KBM-7 (cell line): ENCODE measurements at regions not wholly inside any gene's neighbourhood (a gene's known extent, or its start where the extent isn't known, plus 50 kb on each side); places are given as distances from the start of the nearest gene placed in this dataset.
A peak's percentile ranks its signal among the peaks of the same experiment; 100 is the strongest.

Experiments
- DNase-seq: peaks from one replicate; pipeline ENCODE4 v3.0.0-alpha.2; 2015
- in situ Hi-C: fragments of 300-500 bp; cut with MboI; formaldehyde crosslinking; loops from 2 replicates; pipeline ENCODE4 v1.14.3; 2020; ENCODE audit warnings: low sequenced_read_pairs, low pct_unique_long_range_greater_than_20kb, mixed read lengths

- in situ Hi-C loops, result no loop called here
These were observed 346.9 kb downstream of the BCOR start for GRCh38 chrX:39750848-39751247.

GRCh38 chrX:39752815-39753214 lies 344.9 kb downstream of the BCOR start:
- in situ Hi-C loops, result no loop called here
- no peak for DNase-seq

More at GRCh38 chrX:39750848-39751247, 346.9 kb downstream of the BCOR start:
- no peak for DNase-seq

DNA sequence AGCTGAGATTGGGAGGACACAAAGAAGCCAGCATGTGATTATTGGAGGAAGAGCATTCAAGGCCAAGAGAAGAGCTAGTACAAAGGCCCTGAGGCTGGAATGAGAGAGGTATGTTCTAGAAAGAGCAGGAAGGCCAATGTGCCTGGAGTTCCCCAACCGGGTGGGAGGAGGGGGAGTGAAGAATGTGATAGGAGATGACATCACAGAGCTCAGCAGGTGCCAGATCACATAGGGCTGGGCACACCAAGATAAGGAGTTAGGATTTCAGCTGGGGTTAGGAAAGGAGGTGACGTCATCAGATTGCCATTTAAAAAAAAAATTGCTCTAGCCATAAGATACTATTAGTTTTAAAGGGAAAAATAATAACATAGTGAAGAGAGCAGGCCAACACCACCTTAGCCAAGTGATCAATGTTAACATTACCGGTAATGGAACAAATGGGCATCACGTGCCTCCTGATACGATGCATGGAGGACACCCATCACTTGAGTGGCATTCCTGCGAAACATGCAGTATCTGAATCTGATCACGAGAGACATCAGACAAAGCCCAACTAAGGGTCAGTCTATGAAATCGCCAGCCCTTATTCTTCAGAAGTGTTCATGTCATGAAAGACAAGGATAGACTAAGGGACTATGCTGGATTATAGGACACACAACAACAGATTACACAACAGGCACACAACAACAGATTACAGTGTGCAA lies 344.3 kb downstream of the BCOR start:
- DNase-seq, result peak; percentile 33
- in situ Hi-C loops, result no loop called here

- in situ Hi-C loops, result no loop called here
- DNase-seq, result no peak
These were observed 342.4 kb downstream of the BCOR start for GRCh38 chrX:39755143-39756032.

DNA sequence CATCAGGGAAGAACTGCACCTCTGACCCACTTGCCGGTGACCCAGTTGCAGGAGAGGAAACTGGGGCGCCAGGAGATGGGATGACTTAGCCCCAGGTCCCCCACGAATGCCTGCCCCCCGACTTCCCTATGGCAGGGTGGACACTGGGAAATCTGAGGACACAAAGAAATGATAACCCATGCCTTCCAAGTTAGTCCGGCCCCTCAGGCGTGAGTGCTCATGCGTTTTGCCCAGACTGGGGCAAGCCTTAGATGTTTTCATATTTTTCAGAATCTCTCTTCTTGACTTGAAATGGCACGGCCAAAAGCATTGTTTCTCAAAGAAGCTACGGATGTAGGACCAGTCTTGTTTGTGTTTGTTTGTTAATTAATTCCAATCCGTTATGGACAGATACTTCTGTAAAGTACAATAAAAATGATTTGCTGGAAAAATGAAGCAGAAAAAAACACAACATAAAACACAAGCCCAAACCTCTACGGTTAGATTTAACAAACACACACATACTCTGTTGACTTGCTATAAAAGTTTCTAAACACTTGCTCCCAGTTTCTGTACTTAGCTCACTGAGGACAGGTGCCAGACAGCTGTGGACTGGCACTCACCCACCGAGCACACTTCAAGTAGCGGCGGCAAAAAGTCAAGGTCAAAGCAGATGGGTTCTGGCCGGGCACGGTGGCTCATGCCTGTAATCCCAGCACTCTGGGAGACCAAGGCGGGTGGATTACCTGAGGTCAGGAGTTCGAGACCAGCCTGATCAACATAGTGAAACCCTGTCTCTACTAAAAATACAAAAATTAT lies 341.5 kb downstream of the BCOR start:
- in situ Hi-C loops, result no loop called here
- DNase-seq, result no peak

- no peak for DNase-seq
- in situ Hi-C loops, result no loop called here
These were observed 339.8 kb downstream of the BCOR start for GRCh38 chrX:39757971-39758370.

- DNase-seq, result no peak
- in situ Hi-C loops, result no loop called here
These were observed 338.8 kb downstream of the BCOR start for GRCh38 chrX:39758791-39759525.

DNA sequence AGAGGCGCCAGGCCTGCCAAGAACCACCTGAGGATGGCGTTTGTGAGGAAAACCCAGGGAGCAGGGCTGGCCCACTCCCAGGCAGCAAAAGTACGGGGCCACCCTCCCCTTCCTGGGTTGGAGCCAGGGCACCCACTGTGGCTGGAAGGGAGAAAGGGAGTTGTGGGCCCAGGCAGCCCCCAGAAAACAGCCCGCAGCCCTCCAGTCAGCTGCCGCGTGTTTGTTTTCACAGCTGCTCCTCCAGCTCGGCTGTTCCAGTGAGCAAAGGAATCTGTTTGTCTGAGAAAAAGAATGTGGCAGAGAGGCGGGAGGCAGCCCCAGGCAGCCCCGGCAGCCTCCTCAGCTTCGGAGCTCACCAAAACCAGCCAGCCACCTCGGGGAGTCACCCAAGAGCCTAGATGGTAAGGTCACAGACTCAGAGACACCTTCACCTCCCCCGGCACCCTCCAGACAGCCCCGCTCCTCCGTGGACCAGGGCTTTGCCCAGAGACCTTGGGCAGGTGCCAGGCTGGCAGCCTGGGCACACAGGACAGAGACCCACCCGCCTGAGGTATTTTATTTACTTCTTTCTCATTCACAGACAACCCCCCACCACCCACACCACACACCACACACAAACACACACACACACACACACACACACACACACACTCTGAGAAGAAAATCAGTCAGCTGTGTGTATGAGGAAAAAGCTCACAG lies 338.1 kb downstream of the BCOR start:
- no peak for DNase-seq
- in situ Hi-C loops, result no loop called here

DNA sequence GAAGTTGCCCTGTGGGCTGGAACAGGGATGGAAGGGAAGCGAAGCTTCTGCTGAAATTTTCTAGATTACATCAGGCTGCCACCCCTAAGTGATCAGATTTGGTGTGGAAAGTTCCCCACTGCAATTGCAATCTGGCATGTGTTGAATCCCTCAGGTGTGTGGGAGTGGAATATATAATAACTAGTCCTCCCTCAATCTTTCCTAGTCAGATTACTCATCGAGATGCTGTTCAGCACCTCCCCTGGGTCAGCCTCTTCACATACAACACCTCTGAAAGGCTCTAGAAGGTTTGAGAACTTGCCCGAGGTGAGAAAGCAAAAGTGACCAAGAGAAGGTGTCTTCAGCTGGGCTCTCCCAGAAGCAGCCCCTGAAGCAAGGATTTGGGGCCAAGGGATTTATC lies 336.8 kb downstream of the BCOR start:
- in situ Hi-C loops, result no loop called here
- no peak for DNase-seq

DNA sequence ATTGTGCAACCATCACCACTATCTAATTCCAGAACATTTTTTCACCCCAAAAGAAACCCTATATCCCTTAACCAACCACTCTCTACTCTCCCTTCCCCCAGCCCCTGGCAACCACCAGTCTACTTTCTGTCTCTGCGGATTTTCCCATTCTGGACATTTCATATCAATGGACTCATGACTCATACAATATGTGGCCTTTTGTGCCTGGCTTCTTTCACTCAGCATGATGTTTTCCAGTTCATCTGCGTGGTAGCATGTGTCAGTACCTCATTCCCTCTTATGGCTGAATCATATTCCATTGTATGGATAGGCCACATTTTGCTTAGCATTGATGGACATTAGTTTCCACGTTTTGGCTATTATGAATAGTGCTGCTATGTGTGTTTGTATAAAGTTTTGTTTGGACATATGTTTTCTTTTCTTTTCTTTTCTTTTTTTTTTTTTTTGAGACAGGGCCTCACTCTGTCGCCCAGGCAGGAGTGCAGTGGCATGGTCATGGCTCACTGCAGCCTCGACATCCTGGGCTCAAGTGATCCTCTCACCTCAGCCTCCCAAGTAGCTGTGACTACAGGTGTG lies 335.4 kb downstream of the BCOR start:
- in situ Hi-C loops, result no loop called here
- DNase-seq, result no peak

- no peak for DNase-seq
- in situ Hi-C loops, result no loop called here
These were observed 333.3 kb downstream of the BCOR start for GRCh38 chrX:39764441-39764914.

DNA sequence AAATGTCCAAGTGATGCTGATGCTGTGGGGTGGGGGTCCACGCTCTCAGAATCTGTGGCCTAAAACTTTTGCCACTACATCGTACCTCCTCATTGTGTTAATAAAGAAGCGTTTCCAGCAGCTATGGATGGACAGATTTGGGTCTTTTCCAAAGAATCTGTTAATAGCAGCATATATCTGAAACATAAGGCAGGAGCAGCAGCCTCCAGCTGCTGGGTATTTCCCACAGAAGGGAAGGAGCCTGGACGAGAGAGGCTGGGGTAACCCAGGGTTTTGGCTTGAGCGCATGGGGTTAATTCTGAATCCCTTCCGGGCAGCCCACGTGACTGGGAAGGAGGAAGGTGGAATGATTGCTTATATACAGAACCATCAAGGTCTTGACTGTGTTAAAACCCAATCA lies 332.4 kb downstream of the BCOR start:
- no peak for DNase-seq
- in situ Hi-C loops, result no loop called here

DNA sequence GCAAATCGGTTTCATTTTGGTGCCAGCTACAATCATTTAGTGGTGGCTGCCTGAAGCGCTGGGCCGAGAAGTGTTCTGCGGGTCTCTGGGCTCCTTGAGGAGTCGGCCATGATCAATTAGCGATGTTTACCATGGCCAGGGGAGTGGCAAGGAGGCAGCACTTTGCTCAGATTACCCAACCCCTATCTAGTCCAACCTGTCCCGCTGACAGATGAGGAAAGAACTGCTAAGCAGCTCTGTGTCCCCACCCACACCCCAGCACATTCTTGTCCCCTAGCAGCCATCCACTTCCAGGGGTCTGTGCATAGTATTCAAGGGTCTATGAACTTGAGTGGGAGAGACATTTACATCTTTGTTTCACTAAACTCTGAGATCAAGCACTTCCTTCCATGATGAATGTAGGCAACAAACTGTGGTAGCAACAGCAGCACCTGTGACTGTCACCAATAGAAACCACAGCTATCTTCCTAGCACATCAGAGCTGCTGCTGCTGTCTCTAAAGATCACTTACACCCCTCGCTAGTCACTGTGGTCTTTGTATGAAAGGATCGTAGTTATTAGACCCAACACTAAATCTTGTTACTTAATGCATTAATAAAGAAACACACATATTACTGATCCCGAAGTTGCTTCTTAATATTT lies 331.6 kb downstream of the BCOR start:
- in situ Hi-C loops, result no loop called here
- DNase-seq, result no peak

DNA sequence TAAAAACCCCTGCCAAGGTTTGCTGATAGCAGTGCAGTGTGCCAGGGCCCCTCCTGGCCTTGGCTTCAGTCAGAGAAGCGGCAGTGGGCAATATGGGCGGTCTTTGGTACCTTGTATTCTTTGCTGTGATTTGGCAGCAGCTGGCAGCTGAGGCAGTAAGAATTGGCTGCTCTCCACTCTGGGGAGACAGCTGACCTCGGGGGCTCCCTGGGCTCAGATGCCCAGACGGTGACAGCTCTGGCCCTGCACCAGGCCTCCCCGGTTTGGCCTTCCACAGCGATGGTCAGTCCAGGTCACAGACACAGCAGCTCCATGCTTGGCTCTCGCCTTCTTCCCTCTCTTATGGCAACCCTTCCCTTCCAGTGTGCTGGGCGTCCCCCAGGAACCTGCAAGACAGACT lies 330.9 kb downstream of the BCOR start:
- in situ Hi-C loops, result no loop called here
- no peak for DNase-seq

DNA sequence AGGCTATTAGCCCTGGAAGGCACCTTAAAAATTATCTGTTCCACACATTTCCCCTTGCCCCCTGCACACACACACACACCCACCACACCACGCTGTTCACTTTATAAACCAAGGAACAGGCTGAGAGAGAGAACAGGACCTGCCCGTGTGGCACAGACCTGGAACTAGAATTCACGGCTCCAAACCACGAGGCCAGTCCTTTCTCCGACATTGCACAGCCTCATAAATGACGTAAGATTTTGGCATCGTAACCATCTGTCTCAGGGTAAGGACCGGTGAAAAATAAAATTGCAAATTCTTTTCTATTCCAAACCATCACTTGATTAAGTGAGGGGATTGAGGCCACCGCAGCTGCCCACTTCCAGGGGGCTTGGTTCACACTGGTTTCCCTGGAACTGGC lies 330.3 kb downstream of the BCOR start:
- DNase-seq, result no peak
- in situ Hi-C loops, result no loop called here

DNA sequence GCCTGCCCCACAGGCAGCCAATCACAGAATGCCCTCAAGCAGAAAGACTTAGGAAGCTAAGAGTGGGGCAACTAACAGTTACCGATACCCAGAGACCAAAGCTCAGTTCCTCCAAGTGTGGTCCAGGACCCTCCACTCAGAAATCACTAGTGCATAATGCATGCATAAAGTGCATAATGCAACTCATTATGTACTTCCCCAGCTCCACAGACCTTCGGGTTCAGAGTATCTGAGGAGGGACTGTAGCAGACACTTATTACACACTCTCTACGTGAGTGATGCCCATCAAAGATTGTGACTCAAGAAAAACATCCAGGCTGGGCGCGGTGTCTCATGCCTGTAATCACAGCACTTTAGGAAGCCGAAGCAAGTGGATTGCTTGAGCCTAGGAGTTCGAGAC lies 328.0 kb downstream of the BCOR start:
- in situ Hi-C loops, result no loop called here
- no peak for DNase-seq

DNA sequence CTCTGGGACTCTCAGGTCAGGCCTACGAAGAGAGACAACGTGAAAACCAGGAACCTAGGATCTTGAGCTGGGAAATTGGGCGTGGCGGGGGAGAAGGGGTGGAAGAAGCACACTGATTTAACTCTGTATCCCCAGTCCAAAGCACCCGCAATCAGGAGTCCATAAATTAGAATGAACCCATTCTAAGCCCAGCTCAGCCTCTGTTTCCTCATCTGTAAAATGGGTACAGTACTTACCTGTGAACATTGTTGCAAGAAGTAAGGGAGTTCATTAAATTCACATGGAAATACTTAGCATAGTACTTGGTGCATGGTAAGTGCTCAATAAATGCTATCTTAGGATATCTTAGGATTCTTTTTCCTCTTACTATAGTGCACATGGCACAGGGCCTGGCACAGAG lies 326.7 kb downstream of the BCOR start:
- DNase-seq, result no peak
- in situ Hi-C loops, result no loop called here
